K562 (cell line): ENCODE measurements at regions not wholly inside any gene's neighbourhood (a gene's known extent, or its start where the extent isn't known, plus 50 kb on each side); places are given as distances from the start of the nearest gene placed in this dataset.

Experiments used
- ATAC-seq: fragments of 200-7000 bp; cut with Tn5 transposase; 3 replicates; pipeline ENCODE4 v1.9.1; 2020; ENCODE audit warnings: moderate library complexity
- BruUV-seq: library from RNA; stranded (reverse); fragments of 400-500 nt; replicated peaks from 2 replicates; lab custom pipeline; 2021; lab: Mats Ljungman, UMichigan
- CTCF ChIA-PET: fragments of 300-600 bp; formaldehyde crosslinking; extraction: SDS; loops from one replicate; lab custom pipeline; 2021; ENCODE audit warnings: low intra/inter-chr PET ratio; lab: Yijun Ruan, JAX
- POLR2A ChIA-PET: fragments of 300-600, 350-650 bp; sonication (Branson Sonifier 250); formaldehyde crosslinking; extraction: SDS; loops from one replicate; lab custom pipeline; 2021; ENCODE audit warnings: antibody characterized with exemption, inconsistent platforms; lab: Yijun Ruan, JAX
- DNase-seq, 4 experiments: peaks; one replicate each; pipeline versions ENCODE4 v3.0.0 to v3.0.0-alpha.2; 2011 to 2018; ENCODE audit warnings: low spot score in 3 of 4, mixed read lengths in 3 of 4; ENCODE audit errors: extremely low read depth in 1 of 4
- FAIRE-seq: peaks from 2 replicates; lab custom pipeline; 2011; peaks lifted over from hg19 to GRCh38; lab: Jason Lieb, UNC
- H2AFZ ChIP-seq: 2 replicates; pipeline ENCODE4 v1.6.0; 2011; ENCODE audit warnings: low read depth, low read length, control low read depth, inconsistent platforms
- H3K27ac ChIP-seq: fragments of 200-600 bp; 3 replicates; pipeline ENCODE4 v1.8.0; 2011; ENCODE audit warnings: low read depth, mild to moderate bottlenecking, control low read depth, inconsistent platforms, low read length, moderate library complexity, mixed read lengths; ENCODE audit errors: extremely low read depth
- H3K27me3 ChIP-seq, 2 experiments: fragments of 300-600 bp in 1 of 2; 2 replicates in 1 of 2; 3 replicates in 1 of 2; pipeline versions ENCODE4 v1.6.0 to v1.8.0; 2011; ENCODE audit warnings: inconsistent platforms in 2 of 2, low read length in 2 of 2, mild to moderate bottlenecking in 1 of 2, mixed read lengths in 1 of 2, moderate library complexity in 1 of 2; ENCODE audit not compliant: control insufficient read depth in 2 of 2, insufficient read depth in 2 of 2
- H3K36me3 ChIP-seq: fragments of 300-600 bp; 3 replicates; pipeline ENCODE4 v1.8.0; 2011; ENCODE audit warnings: mild to moderate bottlenecking, low read length, inconsistent platforms; ENCODE audit not compliant: control insufficient read depth, insufficient read depth
- H3K4me1 ChIP-seq, 2 experiments: fragments of 200-600 bp in 1 of 2; replicated peaks in 1 of 2; 2 replicates in 1 of 2; 3 replicates in 1 of 2; pipeline versions ENCODE4 v1.5.1 to v1.8.0; 2011; ENCODE audit warnings: inconsistent platforms in 2 of 2, low read length in 2 of 2, mild to moderate bottlenecking in 1 of 2, mixed read lengths in 1 of 2, moderate library complexity in 1 of 2; ENCODE audit not compliant: control insufficient read depth in 2 of 2, insufficient read depth in 2 of 2
- H3K4me2 ChIP-seq: 2 replicates; pipeline ENCODE4 v1.6.1; 2011; ENCODE audit warnings: low read length, control low read depth, inconsistent platforms, mixed read lengths; ENCODE audit not compliant: insufficient read depth
- H3K4me3 ChIP-seq: fragments of 200-600 bp; sonication (generic), shearing (Covaris generic); 2 replicates; pipeline ENCODE4 v1.5.1; 2016; ENCODE audit warnings: control low read depth, inconsistent platforms
- H3K79me2 ChIP-seq: fragments of 200-600 bp; 3 replicates; pipeline ENCODE4 v1.8.0; 2011; ENCODE audit warnings: low read length, inconsistent platforms; ENCODE audit not compliant: control insufficient read depth, insufficient read depth
- H3K9ac ChIP-seq, 2 experiments: 2 replicates each; pipeline versions ENCODE4 v1.6.0 to v1.6.1; 2011; ENCODE audit warnings: low read depth in 2 of 2, low read length in 2 of 2, control low read depth in 1 of 2, inconsistent platforms in 1 of 2, mild to moderate bottlenecking in 1 of 2, mixed read lengths in 1 of 2; ENCODE audit not compliant: insufficient read depth in 1 of 2
- H3K9me1 ChIP-seq: one replicate; pipeline ENCODE4 v1.6.0; 2011; ENCODE audit warnings: inconsistent platforms, mild to moderate bottlenecking, low read length, moderate library complexity; ENCODE audit not compliant: control insufficient read depth, insufficient read depth
- H3K9me3 ChIP-seq: replicated peaks from 2 replicates; pipeline ENCODE4 v1.5.1; 2011; ENCODE audit warnings: low read depth, low read length, inconsistent platforms; ENCODE audit not compliant: control insufficient read depth, insufficient read depth
- H4K20me1 ChIP-seq: replicated peaks from 2 replicates; pipeline ENCODE4 v1.6.1; 2011; ENCODE audit warnings: low read length, inconsistent platforms, mixed read lengths; ENCODE audit not compliant: control insufficient read depth, insufficient read depth
- E2F5 ChIP-seq: sonication (generic); formaldehyde crosslinking; IDR thresholded peaks from 2 replicates; pipeline ENCODE4 v1.8.0; 2022; ENCODE audit warnings: mild to moderate bottlenecking, missing genetic modification reagents
- FOXJ3 ChIP-seq: sonication (generic); formaldehyde crosslinking; IDR thresholded peaks from 2 replicates; pipeline ENCODE4 v1.4.0; 2020; ENCODE audit warnings: mild to moderate bottlenecking, missing genetic modification reagents
- FOXP4 ChIP-seq: sonication (generic); formaldehyde crosslinking; IDR thresholded peaks from 2 replicates; pipeline ENCODE4 v1.8.0; 2022; ENCODE audit warnings: mild to moderate bottlenecking, missing genetic modification reagents, borderline replicate concordance
- PRDM10 ChIP-seq: fragments of 450-650 bp; IDR thresholded peaks from 2 replicates; pipeline ENCODE4 v1.6.1; 2018; ENCODE audit not compliant: partially characterized antibody
- ZBTB26 ChIP-seq: fragments of 450-650 bp; formaldehyde crosslinking; IDR thresholded peaks from 2 replicates; pipeline ENCODE4 v1.4.0; 2022; ENCODE audit warnings: missing genetic modification characterization
- WGBS: fragments of 100-300 bp; shearing (Covaris generic); methylation state at CpG from one replicate; pipeline ENCODE4 v1.1.6; 2016; ENCODE audit warnings: low coverage, mixed read lengths; ENCODE audit not compliant: insufficient coverage; ENCODE audit errors: missing lambda C conversion rate; 5-methylcytosine and 5-hydroxymethylcytosine counted together
- in situ Hi-C: fragments of 300-500 bp; cut with MboI; formaldehyde crosslinking; loops from 4 replicates; pipeline ENCODE4 v1.15.0; 2018; ENCODE audit warnings: inconsistent platforms, mixed read lengths
- intact Hi-C: fragments of 100-400 bp; cut with micrococcal nuclease; formaldehyde crosslinking; loops from 2 replicates; pipeline ENCODE4 v1.14.2; 2022
- TF ChIP-seq, protein P1 (sequence below): fragments of 250-450 bp; sonication (Bioruptor Pico); IDR thresholded peaks from 2 replicates; pipeline ENCODE4 v1.4.0; 2020

- Histone ChIP-seq H3K9me1 (no peaks in the 10 kb centered on the region), H3K27ac (no peak overlapping the region), H3K36me3 (no peaks in the 10 kb centered on the region), H2AFZ (no peak overlapping the region), H3K9me3 (no peaks in the 10 kb centered on the region), H4K20me1 (no peaks in the 10 kb centered on the region), H3K4me1 (no peaks in the 10 kb centered on the region), H3K4me2 (no peak overlapping the region), H3K4me3 (no peak overlapping the region), H3K9ac (no peak overlapping the region), H3K79me2 (no peaks in the 10 kb centered on the region), H3K27me3 (no peaks in the 10 kb centered on the region)
- no peak for ATAC-seq
- no TSS peak for BruUV-seq
- FAIRE-seq = no peak
- ChIA-PET POLR2A (no interaction called here), CTCF (no interaction called here)
- 0% methylated on average over 1 of the region's 1 CpG for WGBS
- intact Hi-C loops (no loop called here), in situ Hi-C loops (no loop called here)
- no peak for DNase-seq
- no peak for TF ChIP-seq FOXP4 (CRISPR knock-in tag)
- TF ChIP-seq E2F5 (CRISPR knock-in tag) = no peak
- TF ChIP-seq ZBTB26 (CRISPR knock-in tag) = no peak
- no peak for TF ChIP-seq PRDM10
- TF ChIP-seq, protein P1, sequence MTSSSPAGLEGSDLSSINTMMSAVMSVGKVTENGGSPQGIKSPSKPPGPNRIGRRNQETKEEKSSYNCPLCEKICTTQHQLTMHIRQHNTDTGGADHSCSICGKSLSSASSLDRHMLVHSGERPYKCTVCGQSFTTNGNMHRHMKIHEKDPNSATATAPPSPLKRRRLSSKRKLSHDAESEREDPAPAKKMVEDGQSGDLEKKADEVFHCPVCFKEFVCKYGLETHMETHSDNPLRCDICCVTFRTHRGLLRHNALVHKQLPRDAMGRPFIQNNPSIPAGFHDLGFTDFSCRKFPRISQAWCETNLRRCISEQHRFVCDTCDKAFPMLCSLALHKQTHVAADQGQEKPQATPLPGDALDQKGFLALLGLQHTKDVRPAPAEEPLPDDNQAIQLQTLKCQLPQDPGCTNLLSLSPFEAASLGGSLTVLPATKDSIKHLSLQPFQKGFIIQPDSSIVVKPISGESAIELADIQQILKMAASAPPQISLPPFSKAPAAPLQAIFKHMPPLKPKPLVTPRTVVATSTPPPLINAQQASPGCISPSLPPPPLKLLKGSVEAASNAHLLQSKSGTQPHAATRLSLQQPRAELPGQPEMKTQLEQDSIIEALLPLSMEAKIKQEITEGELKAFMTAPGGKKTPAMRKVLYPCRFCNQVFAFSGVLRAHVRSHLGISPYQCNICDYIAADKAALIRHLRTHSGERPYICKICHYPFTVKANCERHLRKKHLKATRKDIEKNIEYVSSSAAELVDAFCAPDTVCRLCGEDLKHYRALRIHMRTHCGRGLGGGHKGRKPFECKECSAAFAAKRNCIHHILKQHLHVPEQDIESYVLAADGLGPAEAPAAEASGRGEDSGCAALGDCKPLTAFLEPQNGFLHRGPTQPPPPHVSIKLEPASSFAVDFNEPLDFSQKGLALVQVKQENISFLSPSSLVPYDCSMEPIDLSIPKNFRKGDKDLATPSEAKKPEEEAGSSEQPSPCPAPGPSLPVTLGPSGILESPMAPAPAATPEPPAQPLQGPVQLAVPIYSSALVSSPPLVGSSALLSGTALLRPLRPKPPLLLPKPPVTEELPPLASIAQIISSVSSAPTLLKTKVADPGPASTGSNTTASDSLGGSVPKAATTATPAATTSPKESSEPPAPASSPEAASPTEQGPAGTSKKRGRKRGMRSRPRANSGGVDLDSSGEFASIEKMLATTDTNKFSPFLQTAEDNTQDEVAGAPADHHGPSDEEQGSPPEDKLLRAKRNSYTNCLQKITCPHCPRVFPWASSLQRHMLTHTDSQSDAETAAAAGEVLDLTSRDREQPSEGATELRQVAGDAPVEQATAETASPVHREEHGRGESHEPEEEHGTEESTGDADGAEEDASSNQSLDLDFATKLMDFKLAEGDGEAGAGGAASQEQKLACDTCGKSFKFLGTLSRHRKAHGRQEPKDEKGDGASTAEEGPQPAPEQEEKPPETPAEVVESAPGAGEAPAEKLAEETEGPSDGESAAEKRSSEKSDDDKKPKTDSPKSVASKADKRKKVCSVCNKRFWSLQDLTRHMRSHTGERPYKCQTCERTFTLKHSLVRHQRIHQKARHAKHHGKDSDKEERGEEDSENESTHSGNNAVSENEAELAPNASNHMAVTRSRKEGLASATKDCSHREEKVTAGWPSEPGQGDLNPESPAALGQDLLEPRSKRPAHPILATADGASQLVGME (CRISPR knock-in tag) = no peak
- no peak for TF ChIP-seq FOXJ3 (CRISPR knock-in tag)
Measured at GRCh38 chr9:79329861-79330260, 241.9 kb upstream of the TLE4 start.
